H9 (cell line): ENCODE measurements at regions not wholly inside any gene's neighbourhood (a gene's known extent, or its start where the extent isn't known, plus 50 kb on each side); places are given as distances from the start of the nearest gene placed in this dataset.
"Not testable (repeated sequence)": the region's sequence is repeated elsewhere in the genome, so short reads cannot be mapped to it uniquely, and the experiment has no call there.

ENCODE experiments used
- DNase-seq: peaks from one replicate; pipeline ENCODE4 v3.0.0-alpha.2; 2017
- H2AFZ ChIP-seq: one replicate; pipeline ENCODE4 v1.6.1; 2013; ENCODE audit warnings: mild to moderate bottlenecking, low read length, control low read depth, moderate library complexity
- H2AK5ac ChIP-seq: 2 replicates; pipeline ENCODE4 v1.6.1; 2013; ENCODE audit warnings: low read length, control low read depth, mixed read lengths; ENCODE audit not compliant: insufficient read length
- H2BK120ac ChIP-seq: one replicate; pipeline ENCODE4 v1.6.1; 2013; ENCODE audit warnings: low read depth, mild to moderate bottlenecking, low read length, control low read depth, inconsistent platforms; ENCODE audit not compliant: poor library complexity, severe bottlenecking
- H2BK12ac ChIP-seq: 2 replicates; pipeline ENCODE4 v1.6.1; 2013; ENCODE audit warnings: low read length, control low read depth, mixed read lengths, low read depth; ENCODE audit not compliant: insufficient read length
- H2BK15ac ChIP-seq: 2 replicates; pipeline ENCODE4 v1.6.1; 2013; ENCODE audit warnings: low read depth, low read length, control low read depth
- H2BK20ac ChIP-seq: one replicate; pipeline ENCODE4 v1.6.1; 2013; ENCODE audit warnings: low read depth, mild to moderate bottlenecking, low read length, control low read depth, inconsistent platforms; ENCODE audit not compliant: poor library complexity, severe bottlenecking
- H2BK5ac ChIP-seq: 2 replicates; pipeline ENCODE4 v1.6.1; 2013; ENCODE audit warnings: low read length, control low read depth, mixed read lengths; ENCODE audit not compliant: insufficient read length
- H3K14ac ChIP-seq: 2 replicates; pipeline ENCODE4 v1.6.1; 2013; ENCODE audit warnings: low read length, control low read depth; ENCODE audit not compliant: insufficient read depth
- H3K18ac ChIP-seq: 2 replicates; pipeline ENCODE4 v1.6.1; 2013; ENCODE audit warnings: low read depth, mild to moderate bottlenecking, mixed read lengths, low read length, control low read depth; ENCODE audit not compliant: insufficient read length
- H3K23ac ChIP-seq: 2 replicates; pipeline ENCODE4 v1.6.1; 2013; ENCODE audit warnings: low read length, control low read depth, mixed read lengths, low read depth; ENCODE audit not compliant: insufficient read length
- H3K23me2 ChIP-seq: 2 replicates; pipeline ENCODE4 v1.6.1; 2013; ENCODE audit warnings: low read depth, mild to moderate bottlenecking, mixed read lengths, low read length, control low read depth; ENCODE audit not compliant: insufficient read length, poor library complexity, severe bottlenecking
- H3K27ac ChIP-seq: 2 replicates; pipeline ENCODE4 v1.5.1; 2013; ENCODE audit warnings: low read length, control low read depth, mixed read lengths, low read depth; ENCODE audit not compliant: insufficient read length
- H3K27me3 ChIP-seq: 2 replicates; pipeline ENCODE4 v1.6.1; 2013; ENCODE audit warnings: low read length, control low read depth, inconsistent platforms; ENCODE audit not compliant: insufficient read depth
- H3K4ac ChIP-seq: 2 replicates; pipeline ENCODE4 v1.6.1; 2013; ENCODE audit warnings: low read depth, mild to moderate bottlenecking, control low read depth, inconsistent platforms, low read length, moderate library complexity
- H3K4me1 ChIP-seq: 2 replicates; pipeline ENCODE4 v1.6.1; 2013; ENCODE audit warnings: low read length, control low read depth, inconsistent platforms; ENCODE audit not compliant: insufficient read depth
- H3K4me2 ChIP-seq: 2 replicates; pipeline ENCODE4 v1.6.1; 2013; ENCODE audit warnings: low read length, control low read depth, mixed read lengths; ENCODE audit not compliant: insufficient read length, insufficient read depth
- H3K56ac ChIP-seq: 2 replicates; pipeline ENCODE4 v1.6.1; 2013; ENCODE audit warnings: low read depth, mild to moderate bottlenecking, mixed read lengths, low read length, control low read depth; ENCODE audit not compliant: insufficient read length
- H3K79me1 ChIP-seq: 2 replicates; pipeline ENCODE4 v1.6.1; 2013; ENCODE audit warnings: low read depth, mild to moderate bottlenecking, moderate library complexity, low read length, control low read depth, inconsistent platforms; ENCODE audit not compliant: insufficient read depth, poor library complexity, severe bottlenecking
- H3K79me2 ChIP-seq: 2 replicates; pipeline ENCODE4 v1.6.1; 2013; ENCODE audit warnings: low read length, control low read depth, inconsistent platforms; ENCODE audit not compliant: insufficient read depth
- H3K9ac ChIP-seq: 2 replicates; pipeline ENCODE4 v1.6.1; 2013; ENCODE audit warnings: low read length, control low read depth, mixed read lengths; ENCODE audit not compliant: insufficient read length; ENCODE audit errors: extremely low read depth
- H3K9me3 ChIP-seq: one replicate; pipeline ENCODE4 v1.6.1; 2013; ENCODE audit warnings: low read depth, low read length, inconsistent platforms; ENCODE audit not compliant: control insufficient read depth
- H3T11ph ChIP-seq: one replicate; pipeline ENCODE4 v1.6.1; 2013; ENCODE audit warnings: mild to moderate bottlenecking, low read length, control low read depth, inconsistent platforms
- H4K20me1 ChIP-seq: one replicate; pipeline ENCODE4 v1.6.1; 2013; ENCODE audit not compliant: control insufficient read depth, insufficient read length, insufficient read depth
- H4K5ac ChIP-seq: 2 replicates; pipeline ENCODE4 v1.6.1; 2013; ENCODE audit warnings: low read depth, mild to moderate bottlenecking, mixed read lengths, low read length, control low read depth; ENCODE audit not compliant: insufficient read length
- H4K8ac ChIP-seq: replicated peaks from 2 replicates; pipeline ENCODE4 v1.6.1; 2013; ENCODE audit warnings: low read length, control low read depth, mixed read lengths, low read depth; ENCODE audit not compliant: insufficient read length
- H4K91ac ChIP-seq: 2 replicates; pipeline ENCODE4 v1.6.1; 2013; ENCODE audit warnings: low read depth, mild to moderate bottlenecking, moderate library complexity, mixed read lengths, low read length, control low read depth; ENCODE audit not compliant: insufficient read length
- H3K27ac Mint-ChIP-seq, 3 experiments: 2 replicates in 2 of 3; 3 replicates in 1 of 3; pipeline ENCODE4 v1.8.0; 2020 to 2021; ENCODE audit warnings: mixed read lengths in 3 of 3, mild to moderate bottlenecking in 1 of 3, moderate library complexity in 1 of 3
- H3K27me3 Mint-ChIP-seq: 2 replicates; pipeline ENCODE4 v1.8.0; 2021; ENCODE audit warnings: low read depth, mild to moderate bottlenecking, moderate library complexity, mixed read lengths
- H3K36me3 Mint-ChIP-seq, 3 experiments: 2 replicates in 2 of 3; 3 replicates in 1 of 3; pipeline ENCODE4 v1.8.0; 2020 to 2021; ENCODE audit warnings: low read depth in 3 of 3, mixed read lengths in 3 of 3; ENCODE audit not compliant: insufficient read depth in 1 of 3
- H3K4me1 Mint-ChIP-seq, 2 experiments: 2 replicates each; pipeline ENCODE4 v1.8.0; 2020; ENCODE audit warnings: mixed read lengths in 2 of 2
- H3K4me3 Mint-ChIP-seq, 2 experiments: 2 replicates in 1 of 2; 3 replicates in 1 of 2; pipeline ENCODE4 v1.8.0; 2020 to 2021; ENCODE audit warnings: mild to moderate bottlenecking in 2 of 2, mixed read lengths in 2 of 2, moderate library complexity in 1 of 2
- H3K9me3 Mint-ChIP-seq, 2 experiments: 2 replicates in 1 of 2; 3 replicates in 1 of 2; pipeline ENCODE4 v1.8.0; 2020; ENCODE audit warnings: mild to moderate bottlenecking in 2 of 2, mixed read lengths in 2 of 2, moderate library complexity in 1 of 2
- WGBS: extraction: QIAGEN DNeasy Blood & Tissue Kit; methylation state at CpG from one replicate; pipeline ENCODE4 v1.1.7; 2013; ENCODE audit warnings: missing lambda C conversion rate, low lambda C conversion rate, mixed read lengths; ENCODE audit not compliant: insufficient read length; ENCODE audit errors: extremely low coverage; 5-methylcytosine and 5-hydroxymethylcytosine counted together
- TF ChIP-seq, protein P1 (sequence below): fragments of 200-600 bp; sonication (generic); conservative IDR thresholded peaks from 3 replicates; pipeline ENCODE4 v1.8.0; 2021; ENCODE audit warnings: antibody characterized with exemption, mild to moderate bottlenecking

DNA sequence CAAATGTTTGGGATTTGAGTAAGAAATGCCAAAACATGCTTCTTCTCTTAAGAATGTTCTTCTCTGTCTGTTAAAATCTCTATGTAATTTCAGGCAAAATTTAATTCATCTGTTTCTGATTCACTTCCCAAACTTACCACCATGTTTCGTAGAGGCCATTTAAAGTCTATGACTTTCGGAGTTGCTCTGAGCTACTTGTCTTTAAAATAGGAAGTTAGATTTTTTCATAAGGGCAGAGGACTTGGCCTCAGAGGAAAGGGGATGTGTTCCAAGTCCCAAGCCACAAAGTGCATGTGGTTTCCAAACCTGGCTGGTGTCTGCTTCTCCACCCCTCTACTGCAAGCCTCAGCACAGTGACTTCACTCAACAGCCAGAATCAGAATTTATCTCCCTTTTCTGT lies 111.3 kb upstream of the ADRA1B start:
- Mint-ChIP-seq H3K9me3 (peaks cover 9 to 13% of the 10 kb centered on the region in 2 experiments), H3K36me3 (peaks cover 0 to 5% (median 4%) of the 10 kb centered on the region in 3 experiments; a peak in 4 of 7 replicates), H3K27ac (no peak overlapping the region), H3K27me3 (no peaks in the 10 kb centered on the region; the same call in 1 of the 2 replicates), H3K4me1 (no peaks in the 10 kb centered on the region), H3K4me3 (no peak overlapping the region)
- Histone ChIP-seq H2BK15ac (no peak overlapping the region), H3K14ac (no peak overlapping the region), H2AFZ (no peak overlapping the region), H3K4me1 (no peaks in the 10 kb centered on the region), H4K8ac (no peak overlapping the region), H3K9ac (no peak overlapping the region), H3K79me2 (no peaks in the 10 kb centered on the region), H3K79me1 (no peaks in the 10 kb centered on the region), H3K18ac (no peak overlapping the region), H3K27me3 (no peaks in the 10 kb centered on the region), H4K20me1 (no peaks in the 10 kb centered on the region), H2BK20ac (no peak overlapping the region), H3K9me3 (no peaks in the 10 kb centered on the region), H3K23me2 (no peaks in the 10 kb centered on the region), H3K56ac (no peak overlapping the region), H3K4ac (no peak overlapping the region), H3K23ac (no peak overlapping the region), H3K4me2 (no peak overlapping the region), H4K5ac (no peak overlapping the region), H3T11ph (no peak overlapping the region), H2BK5ac (no peak overlapping the region), H4K91ac (no peak overlapping the region), H2BK120ac (no peak overlapping the region), H2AK5ac (no peak overlapping the region), H3K27ac (no peak overlapping the region), H2BK12ac (no peak overlapping the region)
- DNase-seq: no peak
- no CpG with 5 or more reads among the region's 2 CpGs for WGBS
- TF ChIP-seq, protein P1, sequence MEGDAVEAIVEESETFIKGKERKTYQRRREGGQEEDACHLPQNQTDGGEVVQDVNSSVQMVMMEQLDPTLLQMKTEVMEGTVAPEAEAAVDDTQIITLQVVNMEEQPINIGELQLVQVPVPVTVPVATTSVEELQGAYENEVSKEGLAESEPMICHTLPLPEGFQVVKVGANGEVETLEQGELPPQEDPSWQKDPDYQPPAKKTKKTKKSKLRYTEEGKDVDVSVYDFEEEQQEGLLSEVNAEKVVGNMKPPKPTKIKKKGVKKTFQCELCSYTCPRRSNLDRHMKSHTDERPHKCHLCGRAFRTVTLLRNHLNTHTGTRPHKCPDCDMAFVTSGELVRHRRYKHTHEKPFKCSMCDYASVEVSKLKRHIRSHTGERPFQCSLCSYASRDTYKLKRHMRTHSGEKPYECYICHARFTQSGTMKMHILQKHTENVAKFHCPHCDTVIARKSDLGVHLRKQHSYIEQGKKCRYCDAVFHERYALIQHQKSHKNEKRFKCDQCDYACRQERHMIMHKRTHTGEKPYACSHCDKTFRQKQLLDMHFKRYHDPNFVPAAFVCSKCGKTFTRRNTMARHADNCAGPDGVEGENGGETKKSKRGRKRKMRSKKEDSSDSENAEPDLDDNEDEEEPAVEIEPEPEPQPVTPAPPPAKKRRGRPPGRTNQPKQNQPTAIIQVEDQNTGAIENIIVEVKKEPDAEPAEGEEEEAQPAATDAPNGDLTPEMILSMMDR: no peak

DNA sequence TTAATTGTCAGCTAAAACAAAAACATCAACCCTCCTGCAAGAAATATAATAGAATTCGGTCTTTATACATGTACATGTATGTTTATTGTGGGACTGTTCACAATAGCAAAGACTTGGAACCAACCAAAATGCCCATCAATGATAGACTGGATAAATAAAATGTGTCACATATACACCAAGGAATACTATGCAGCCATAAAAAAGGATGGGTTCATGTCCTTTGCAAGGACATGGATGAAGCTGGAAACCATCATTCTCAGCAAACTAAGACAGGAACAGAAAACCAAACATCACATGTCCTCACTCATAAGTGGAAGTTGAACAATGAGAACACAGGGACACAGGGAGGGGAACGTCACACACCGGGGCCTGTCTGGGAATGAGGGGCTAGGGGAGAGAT lies 109.1 kb upstream of the ADRA1B start:
- no CpG with 5 or more reads among the region's 3 CpGs for WGBS
- H3K4me2 ChIP-seq: not testable (repeated sequence)

More for the DNA sequence above, 109.1 kb upstream of the ADRA1B start:
- not testable (repeated sequence) for H3K36me3 Mint-ChIP-seq, H3K79me2 ChIP-seq, H2BK5ac ChIP-seq, H2AK5ac ChIP-seq, H3K27ac ChIP-seq, H2BK120ac ChIP-seq, H2BK20ac ChIP-seq, H3K27ac Mint-ChIP-seq, H3K4ac ChIP-seq, H3K23ac ChIP-seq, DNase-seq, H3K14ac ChIP-seq, H3K27me3 ChIP-seq, H3K79me1 ChIP-seq, H3T11ph ChIP-seq, H3K56ac ChIP-seq, H3K4me1 ChIP-seq, H3K18ac ChIP-seq, H3K9ac ChIP-seq, H3K9me3 ChIP-seq, H4K91ac ChIP-seq, H4K8ac ChIP-seq, H2BK15ac ChIP-seq, H3K23me2 ChIP-seq, H2AFZ ChIP-seq, H3K27me3 Mint-ChIP-seq, H3K4me3 Mint-ChIP-seq, H4K20me1 ChIP-seq, H4K5ac ChIP-seq, H3K4me1 Mint-ChIP-seq, H2BK12ac ChIP-seq
- H3K9me3 Mint-ChIP-seq: peaks cover 9 to 13% of the 10 kb centered on the region in 2 experiments
